Upper lobe of left lung (tissue), 6 donors: ENCODE measurements at regions not wholly inside any gene's neighbourhood (a gene's known extent, or its start where the extent isn't known, plus 50 kb on each side); places are given as distances from the start of the nearest gene placed in this dataset.
A peak's percentile ranks its signal among the peaks of the same experiment; 100 is the strongest.

Experiments
- ATAC-seq, 2 donors: fragments of 200-7000 bp; cut with Tn5 transposase; one replicate each; pipeline ENCODE4 v1.9.1; 2022; ENCODE audit warnings: mild to moderate bottlenecking in 2 of 2, moderate library complexity in 2 of 2; ENCODE audit not compliant: low FRiP score in 2 of 2
- DNase-seq, 2 donors: peaks; one replicate each; pipeline ENCODE4 v3.0.0-alpha.2; 2019 to 2020
- H3K27ac ChIP-seq, 4 donors: fragments of 200-600 bp; sonication (generic); one replicate each; pipeline ENCODE4 v1.5.1; 2016 to 2019
- H3K27me3 ChIP-seq, 4 donors: fragments of 200-600 bp; sonication (generic); one replicate each; pipeline ENCODE4 v1.5.1; 2017 to 2019
- H3K36me3 ChIP-seq, 4 donors: fragments of 200-600 bp; sonication (generic); one replicate each; pipeline ENCODE4 v1.5.1; 2016 to 2019
- H3K4me1 ChIP-seq, 4 donors: fragments of 200-600 bp; sonication (generic); one replicate each; pipeline ENCODE4 v1.5.1; 2018 to 2019
- H3K4me3 ChIP-seq, 4 donors: fragments of 200-600 bp; sonication (generic); one replicate each; pipeline ENCODE4 v1.5.1; 2017 to 2019; ENCODE audit warnings: mild to moderate bottlenecking in 2 of 4, moderate library complexity in 1 of 4
- H3K9me3 ChIP-seq, 4 donors: fragments of 200-600 bp; sonication (generic); one replicate each; pipeline ENCODE4 v1.5.1; 2018 to 2019
- CTCF ChIP-seq, 6 experiments: fragments of 450-650 bp in 4 of 6; fragments of 200-600 bp in 2 of 6; sonication (generic) in 2 of 6; IDR thresholded peaks; one replicate each; pipeline ENCODE4 v1.5.1; 2016 to 2019; ENCODE audit warnings: antibody characterized with exemption in 6 of 6
- EP300 ChIP-seq, 4 donors: sonication (generic); formaldehyde crosslinking; IDR thresholded peaks; one replicate each; pipeline ENCODE4 v1.5.1; 2017; ENCODE audit warnings: antibody characterized with exemption in 4 of 4, control low read depth in 2 of 4
- POLR2A ChIP-seq, 4 donors: fragments of 450-650 bp; IDR thresholded peaks; one replicate each; pipeline ENCODE4 v1.5.1; 2016 to 2017; ENCODE audit warnings: antibody characterized with exemption in 4 of 4, mild to moderate bottlenecking in 2 of 4
- POLR2AphosphoS5 ChIP-seq, 2 donors: sonication (generic); formaldehyde crosslinking; IDR thresholded peaks; one replicate each; pipeline ENCODE4 v1.5.1; 2017; ENCODE audit warnings: antibody characterized with exemption in 2 of 2
- WGBS, 2 donors: methylation state at CpG; one replicate each; pipeline ENCODE4 v1.1.5; 2017 to 2018; 5-methylcytosine and 5-hydroxymethylcytosine counted together
- donor health status: DM: no; HTN: no; CAD: no; lungs with moderate emphysema.
- donor health status: DM: no; HTN: yes; CAD: no; lungs with severe emphysema.

GRCh38 chr6:141252828-141253608, 879.7 kb upstream of the GJE1 start:
- no peak for ATAC-seq
- 58 to 62% methylated on average over 5 of the region's 5 CpGs for WGBS, 2 donors

GRCh38 chr6:141251286-141251685, 881.4 kb upstream of the GJE1 start:
- H3K27me3 ChIP-seq: no peaks in the 10 kb centered on the region
- no peak overlapping the region for H3K4me3 ChIP-seq
- DNase-seq (no peak), ATAC-seq (no peak)
- no peaks in the 10 kb centered on the region for H3K4me1 ChIP-seq
- H3K36me3 ChIP-seq: no peaks in the 10 kb centered on the region
- no peak for TF ChIP-seq POLR2A (IDR thresholded peaks at IDR 0.05)
- TF ChIP-seq EP300 (IDR thresholded peaks at IDR 0.05): no peak
- no peak for TF ChIP-seq CTCF (IDR thresholded peaks at IDR 0.05)
- no peak for TF ChIP-seq POLR2AphosphoS5 (IDR thresholded peaks at IDR 0.05)
- no peaks in the 10 kb centered on the region for H3K9me3 ChIP-seq
- H3K27ac ChIP-seq: no peak overlapping the region

More at GRCh38 chr6:141252828-141253608, 879.7 kb upstream of the GJE1 start:
- no peaks in the 10 kb centered on the region for H3K9me3 ChIP-seq
- H3K4me3 ChIP-seq: no peak overlapping the region
- DNase-seq: no peak
- no peak for TF ChIP-seq CTCF (IDR thresholded peaks at IDR 0.05)
- no peak for TF ChIP-seq POLR2A (IDR thresholded peaks at IDR 0.05)
- TF ChIP-seq EP300 (IDR thresholded peaks at IDR 0.05): no peak
- TF ChIP-seq POLR2AphosphoS5 (IDR thresholded peaks at IDR 0.05): no peak
- peak overlapping the region in 2 of 4 donors; percentile 20 to 28 for H3K27ac ChIP-seq
- H3K4me1 ChIP-seq: no peaks in the 10 kb centered on the region
- H3K36me3 ChIP-seq: no peaks in the 10 kb centered on the region
- no peaks in the 10 kb centered on the region for H3K27me3 ChIP-seq

GRCh38 chr6:141248021-141248799, 884.5 kb upstream of the GJE1 start:
- no peak for ATAC-seq

GRCh38 chr6:141244366-141244765, 888.4 kb upstream of the GJE1 start:
- H3K27me3 ChIP-seq: no peaks in the 10 kb centered on the region
- no peak overlapping the region for H3K27ac ChIP-seq
- H3K4me1 ChIP-seq: no peaks in the 10 kb centered on the region
- no peaks in the 10 kb centered on the region for H3K36me3 ChIP-seq
- no peak overlapping the region for H3K4me3 ChIP-seq
- 23 to 26% methylated on average over 2 of the region's 2 CpGs for WGBS, 2 donors
- ATAC-seq (no peak), DNase-seq (no peak)
- H3K9me3 ChIP-seq: no peaks in the 10 kb centered on the region
- TF ChIP-seq CTCF (IDR thresholded peaks at IDR 0.05) (no peak), POLR2AphosphoS5 (IDR thresholded peaks at IDR 0.05) (no peak), POLR2A (IDR thresholded peaks at IDR 0.05) (no peak), EP300 (IDR thresholded peaks at IDR 0.05) (no peak)

More at GRCh38 chr6:141248021-141248799, 884.5 kb upstream of the GJE1 start:
- Histone ChIP-seq H3K27me3 (no peaks in the 10 kb centered on the region), H3K27ac (no peak overlapping the region), H3K9me3 (no peaks in the 10 kb centered on the region), H3K4me1 (no peaks in the 10 kb centered on the region), H3K36me3 (no peaks in the 10 kb centered on the region), H3K4me3 (no peak overlapping the region)
- DNase-seq: no peak
- TF ChIP-seq CTCF (IDR thresholded peaks at IDR 0.05) (no peak), POLR2A (IDR thresholded peaks at IDR 0.05) (no peak), EP300 (IDR thresholded peaks at IDR 0.05) (no peak), POLR2AphosphoS5 (IDR thresholded peaks at IDR 0.05) (no peak)
- WGBS, 2 donors: 85 to 88% methylated on average over 4 of the region's 4 CpGs
